ENCODE measurements at regions not wholly inside any gene's neighbourhood (a gene's known extent, or its start where the extent isn't known, plus 50 kb on each side); places are given as distances from the start of the nearest gene placed in this dataset.
"Not testable (repeated sequence)": the region's sequence is repeated elsewhere in the genome, so short reads cannot be mapped to it uniquely, and the experiment has no call there.

GRCh38 chr2:167790781-167791450 is 456.5 kb downstream of the STK39 start:
- no peak for DNase-seq

DNA sequence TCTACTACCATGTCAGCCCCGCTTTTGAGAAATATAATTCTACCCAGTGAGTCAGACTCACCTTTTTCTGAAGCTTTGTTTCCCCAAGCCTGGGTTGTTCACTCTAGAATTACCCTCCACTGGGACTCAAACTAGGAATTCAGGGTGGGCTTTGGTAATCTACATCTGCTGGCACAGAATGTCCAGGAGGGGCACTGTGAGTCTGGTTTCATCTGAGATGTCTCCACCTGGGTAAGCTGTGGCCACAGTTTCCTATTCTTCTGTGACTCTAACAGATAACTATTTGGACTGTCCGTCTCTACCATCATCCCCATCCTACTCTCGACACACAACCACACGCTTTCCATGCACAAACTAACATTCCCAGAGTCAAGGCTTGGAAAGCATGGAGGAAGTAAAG is 457.2 kb downstream of the STK39 start:
- no peak for DNase-seq

- DNase-seq: no peak
Measured at GRCh38 chr2:167787562-167787961, 459.8 kb downstream of the STK39 start.

DNA sequence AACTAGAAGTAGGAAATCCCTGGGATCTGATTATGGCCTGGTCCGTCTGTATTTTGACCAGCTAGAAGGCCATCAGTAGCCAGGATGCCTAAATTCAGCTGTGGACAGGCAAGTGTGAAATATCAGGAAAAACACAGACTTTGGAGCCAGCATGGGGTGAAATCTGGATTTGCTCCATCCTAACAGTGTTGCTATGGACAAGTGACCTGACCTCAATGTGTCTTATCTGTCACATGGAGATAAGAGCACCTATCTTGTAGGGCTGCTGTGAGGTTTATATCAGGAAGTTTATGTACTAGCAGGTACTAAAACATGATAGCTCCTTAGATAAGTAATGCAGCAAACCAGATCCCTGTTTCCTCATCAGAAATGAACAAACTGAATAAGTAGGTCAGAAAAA is 460.4 kb downstream of the STK39 start:
- DNase-seq: no peak

DNA sequence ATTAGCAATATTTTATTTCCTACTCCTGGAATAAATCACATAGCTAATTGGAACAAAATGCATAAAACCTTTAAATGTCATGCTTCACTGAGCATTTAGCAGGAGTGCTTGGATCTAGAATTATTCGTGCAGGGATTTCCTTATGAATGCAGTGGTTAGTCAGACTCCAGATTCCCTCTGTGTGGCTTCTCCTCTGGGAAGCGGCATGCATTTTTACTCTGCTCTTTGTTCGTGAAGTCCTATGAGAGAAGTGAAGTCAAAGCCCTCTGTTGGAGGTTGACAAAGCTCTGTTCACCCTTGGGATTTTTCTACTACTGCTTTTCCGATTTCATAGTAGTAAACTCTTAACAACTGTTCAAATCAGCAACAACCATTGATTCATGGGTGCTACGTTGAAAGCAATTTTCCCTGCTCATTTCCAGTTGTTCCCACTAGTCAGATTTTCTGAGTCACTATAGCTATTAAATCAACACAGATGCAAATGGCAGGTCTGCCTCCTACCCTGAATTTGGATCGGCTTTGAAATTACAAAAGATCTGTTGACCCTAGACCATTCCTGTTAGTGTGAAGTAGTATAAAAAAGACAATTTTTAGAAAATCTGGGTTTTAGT is 461.7 kb downstream of the STK39 start:
- no peak for DNase-seq

DNA sequence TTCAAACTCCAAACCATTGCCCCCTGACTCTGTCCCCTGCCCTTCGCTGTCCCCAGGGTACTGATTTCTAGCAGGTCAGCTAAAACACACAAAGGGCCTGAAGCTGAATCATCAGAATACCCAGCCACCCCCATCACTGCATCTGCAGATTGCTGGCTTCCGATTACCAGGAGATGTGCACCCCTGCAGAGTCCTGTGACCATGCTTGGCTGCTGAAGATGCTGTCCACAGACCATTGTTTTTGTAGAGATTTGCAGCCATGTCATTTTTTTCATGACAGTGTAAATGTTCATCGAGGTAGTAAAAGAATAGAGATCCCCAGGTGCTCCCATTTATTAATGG is 463.3 kb downstream of the STK39 start:
- DNase-seq: no peak

DNA sequence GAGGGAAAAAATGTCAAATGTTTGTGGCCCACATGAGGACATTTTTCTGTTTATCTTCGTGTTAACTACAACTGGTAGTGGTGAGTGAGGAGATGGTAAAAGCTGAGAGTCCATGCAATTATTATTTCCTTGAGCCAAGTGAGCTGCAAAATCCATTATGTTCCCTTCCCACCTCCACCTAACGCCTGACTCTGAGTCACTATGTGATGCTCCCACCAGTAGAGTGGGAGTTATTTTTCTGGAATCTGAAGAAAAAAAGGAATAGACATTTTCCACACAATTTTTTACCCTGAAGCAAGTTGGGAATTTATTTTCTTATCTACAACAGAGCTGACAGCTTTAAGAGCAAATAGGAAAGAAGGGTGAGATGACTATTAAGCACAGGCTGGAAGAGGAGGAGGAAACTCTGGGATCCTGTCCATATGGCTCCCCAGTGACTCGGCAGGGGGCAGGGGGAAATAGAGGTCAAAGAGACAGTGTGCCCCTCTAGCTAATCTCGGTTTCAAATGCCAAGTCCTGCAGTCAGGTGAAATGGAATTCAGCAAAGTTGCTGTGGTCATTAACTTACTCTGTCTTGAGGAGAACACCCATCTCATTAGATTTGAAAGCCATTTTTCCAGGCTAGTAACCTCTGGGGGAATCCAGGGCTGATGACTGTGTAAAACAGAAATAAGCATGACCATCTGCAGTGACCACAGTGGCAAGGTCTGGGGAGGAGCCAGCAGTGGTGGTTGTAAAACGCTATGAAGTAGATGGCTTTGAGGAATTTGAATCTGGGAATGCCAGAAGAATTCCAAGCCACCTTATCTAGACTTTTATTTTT is 463.9 kb downstream of the STK39 start:
- DNase-seq: peak in 1 of 2 donors; percentile 28

DNA sequence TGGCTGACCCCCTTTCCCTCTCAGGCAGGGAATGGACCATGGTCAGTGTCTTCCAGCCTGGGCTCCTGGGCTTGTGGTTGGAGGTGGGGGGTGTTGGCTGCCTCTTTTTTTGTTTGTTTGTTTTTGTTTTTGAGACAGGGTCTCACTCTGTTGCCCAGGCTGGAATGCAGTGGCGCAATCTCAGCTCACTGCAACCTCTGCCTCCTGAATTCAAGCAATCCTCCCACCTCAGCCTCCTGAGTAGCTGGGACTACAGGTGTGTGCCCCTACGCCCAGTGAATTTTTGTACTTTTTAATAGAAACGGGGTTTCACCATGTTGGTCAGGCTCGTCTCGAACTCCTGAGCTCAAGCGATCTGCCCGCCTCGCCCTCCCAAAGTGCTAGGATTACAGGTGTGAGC is 465.8 kb downstream of the STK39 start:
- not testable (repeated sequence) for DNase-seq

GRCh38 chr2:167776359-167776758 is 471.0 kb downstream of the STK39 start:
- no peak for DNase-seq

GRCh38 chr2:167771628-167772027 is 475.8 kb downstream of the STK39 start:
- no peak for DNase-seq

DNA sequence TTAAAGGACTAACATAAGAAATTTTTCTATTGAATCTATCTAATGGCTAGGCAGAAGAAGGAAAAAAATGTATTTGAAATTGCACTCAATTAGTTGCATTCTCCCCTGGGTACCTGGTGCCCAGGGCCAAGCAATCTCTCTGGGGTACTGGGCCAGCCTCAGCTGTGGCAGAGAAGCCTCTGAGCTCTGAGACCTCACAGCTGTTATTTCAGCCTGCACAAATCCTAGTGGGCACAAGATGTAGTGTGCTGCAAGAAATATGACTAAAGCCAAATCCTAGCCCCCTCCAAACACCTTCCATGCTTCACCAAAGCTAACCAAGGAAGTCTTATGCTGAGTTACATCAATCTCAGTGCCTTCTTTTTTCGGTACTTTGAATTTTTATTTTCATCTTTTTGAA is 478.4 kb downstream of the STK39 start:
- no peak for DNase-seq

DNA sequence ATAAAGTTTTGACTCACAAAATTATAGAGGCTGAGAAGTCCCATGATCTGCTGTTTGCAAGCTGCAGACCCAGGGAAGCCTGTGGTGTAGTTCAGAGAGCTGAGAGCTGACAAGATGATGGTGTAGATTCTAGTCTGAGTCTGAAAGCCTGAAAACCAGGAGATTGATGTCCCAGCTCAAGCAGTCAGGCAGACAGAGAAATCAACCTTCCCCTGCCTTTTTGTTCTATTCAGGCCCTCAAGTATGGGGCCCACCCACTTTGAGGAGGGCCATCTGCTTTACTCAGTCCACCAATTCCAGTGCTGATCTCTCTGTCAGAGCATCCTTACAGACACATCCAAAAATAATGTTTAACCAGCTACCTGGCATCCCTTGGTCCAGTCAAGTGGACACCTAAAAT is 479.6 kb downstream of the STK39 start:
- no peak for DNase-seq

DNA sequence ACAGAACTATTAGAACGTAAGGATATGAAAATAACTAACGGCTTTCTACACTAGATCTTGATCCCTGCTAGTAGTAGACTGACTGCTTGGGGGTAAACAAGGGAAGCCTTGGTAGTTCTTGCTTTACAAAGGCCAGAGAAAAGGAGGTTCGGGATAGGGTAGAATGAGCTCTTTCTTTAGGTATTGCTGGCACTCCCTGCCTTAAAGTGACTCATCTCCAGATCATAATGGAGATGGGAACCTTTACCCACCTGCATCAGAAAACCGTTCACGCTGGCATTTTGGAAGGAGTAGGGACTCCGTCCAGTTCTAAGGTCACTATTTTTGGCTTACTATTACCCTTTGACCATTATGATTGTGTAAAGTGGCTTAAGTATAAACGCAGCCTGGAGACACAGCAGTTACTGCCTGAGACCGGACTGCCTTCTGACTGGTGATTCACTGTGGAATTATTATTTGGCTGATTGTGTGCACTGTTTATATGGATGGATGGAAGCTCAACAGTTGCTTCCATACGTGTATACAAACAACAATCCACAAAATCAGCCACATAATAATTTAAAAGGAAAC is 482.5 kb downstream of the STK39 start:
- DNase-seq: no peak

DNA sequence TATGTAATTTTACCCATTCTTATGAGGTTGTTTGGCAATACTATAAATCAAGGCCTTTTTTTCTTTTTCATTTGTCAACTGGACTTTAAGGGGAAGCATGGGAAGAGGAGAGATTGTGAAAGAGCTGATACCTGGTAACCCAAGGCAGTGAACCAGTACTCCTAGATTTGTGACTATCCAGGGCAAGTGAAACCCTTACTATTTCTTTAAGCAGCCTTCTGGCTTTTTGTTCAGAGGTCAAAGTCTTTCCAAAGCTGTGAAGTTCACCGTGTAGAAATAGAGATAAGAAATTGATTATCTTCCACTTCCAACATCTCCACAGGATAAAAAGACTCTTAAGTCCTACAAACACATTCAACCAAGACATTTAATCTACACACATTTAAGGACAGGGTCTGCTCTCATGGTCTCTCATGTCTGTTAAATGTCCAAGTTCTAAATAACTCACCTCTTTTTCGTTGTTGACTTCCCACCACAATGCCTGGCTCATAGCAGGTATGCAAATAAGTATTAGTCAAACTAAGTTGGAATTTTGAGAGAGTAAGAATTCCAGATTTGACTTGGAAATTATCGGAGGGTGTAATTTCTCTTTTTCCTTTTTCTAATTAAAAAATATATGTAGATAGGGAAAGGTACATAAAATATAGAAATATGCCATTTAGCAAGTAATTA is 485.8 kb downstream of the STK39 start:
- DNase-seq: no peak

DNA sequence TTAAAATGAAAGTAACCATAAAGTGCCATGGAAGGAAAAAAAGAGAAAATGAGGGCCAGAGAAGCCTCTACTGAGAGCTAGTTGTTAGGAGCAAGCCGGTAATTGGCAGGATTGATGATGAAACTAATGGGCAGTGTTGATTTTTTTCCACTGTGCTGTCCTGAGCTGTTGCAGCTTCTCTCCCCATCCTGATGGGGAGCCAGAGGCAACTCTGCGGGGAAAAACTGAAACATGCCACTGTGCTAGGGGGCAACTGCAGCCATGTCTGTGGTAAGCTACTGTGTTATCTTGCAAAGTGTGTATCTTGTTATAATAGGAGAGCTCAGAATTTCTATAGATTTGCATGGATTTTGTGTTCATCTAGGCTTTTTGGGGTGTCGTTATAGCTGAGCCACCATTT is 487.9 kb downstream of the STK39 start:
- DNase-seq: no peak

GRCh38 chr2:167758292-167758691 is 489.1 kb downstream of the STK39 start:
- no peak for DNase-seq

DNA sequence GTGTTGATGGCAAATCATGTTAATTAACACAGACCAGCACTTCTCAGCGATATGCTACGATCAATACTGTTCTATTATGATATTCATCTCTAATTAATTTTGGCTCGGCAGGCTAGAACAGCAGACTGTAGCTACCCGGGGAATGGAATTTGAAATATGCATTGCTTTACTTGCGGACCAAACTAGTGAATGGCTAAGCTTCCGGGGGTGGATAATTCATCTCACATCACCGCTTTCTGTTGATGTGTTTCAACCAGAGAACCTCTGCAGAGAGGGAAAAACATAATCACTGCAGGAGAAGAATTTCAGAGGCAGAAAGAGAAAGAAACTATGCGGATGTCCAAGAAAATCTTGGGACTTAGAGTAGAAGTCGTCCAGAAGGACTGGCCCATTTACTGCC is 490.9 kb downstream of the STK39 start:
- no peak for DNase-seq

- no peak for DNase-seq
Measured at GRCh38 chr2:167753142-167753541, 494.3 kb downstream of the STK39 start.

- no peak for DNase-seq
Measured at GRCh38 chr2:167752734-167753133, 494.7 kb downstream of the STK39 start.

GRCh38 chr2:167750675-167751074 is 496.7 kb downstream of the STK39 start:
- no peak for DNase-seq

GRCh38 chr2:167749660-167750059 is 497.7 kb downstream of the STK39 start:
- DNase-seq: no peak

- DNase-seq: no peak
Measured at GRCh38 chr2:167749016-167749415, 498.4 kb downstream of the STK39 start.

DNA sequence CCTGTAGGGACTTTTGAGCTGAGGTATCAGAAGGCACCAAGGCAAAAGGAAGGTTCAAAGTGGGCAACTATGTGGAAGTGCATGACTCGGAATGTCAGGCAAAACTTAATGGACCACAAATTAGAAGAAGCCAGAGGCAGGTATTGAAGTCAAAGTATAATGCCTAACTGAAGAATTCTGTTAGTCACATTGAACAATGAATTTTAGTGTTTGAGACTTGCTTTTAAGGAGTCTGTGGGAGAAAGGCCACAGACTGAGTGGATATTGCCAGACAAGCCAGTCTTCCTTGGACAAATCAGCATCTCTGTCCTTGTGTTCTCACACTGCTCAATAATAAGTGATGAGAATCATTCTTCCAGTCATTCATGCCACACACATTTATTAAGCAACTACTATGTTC is 498.9 kb downstream of the STK39 start:
- no peak for DNase-seq
